Suprapubic skin (tissue), 4 donors: ENCODE measurements at regions not wholly inside any gene's neighbourhood (a gene's known extent, or its start where the extent isn't known, plus 50 kb on each side); places are given as distances from the start of the nearest gene placed in this dataset.

ENCODE experiments used
- EP300 ChIP-seq: sonication (generic); formaldehyde crosslinking; IDR thresholded peaks from one replicate; pipeline ENCODE4 v1.6.1; 2017; ENCODE audit warnings: antibody characterized with exemption
- POLR2A ChIP-seq, 2 donors: fragments of 450-650 bp; IDR thresholded peaks; one replicate each; pipeline ENCODE4 v1.6.1; 2017; ENCODE audit warnings: antibody characterized with exemption in 2 of 2, mild to moderate bottlenecking in 2 of 2, moderate library complexity in 2 of 2
- POLR2AphosphoS5 ChIP-seq, 3 donors: sonication (generic); formaldehyde crosslinking; IDR thresholded peaks; one replicate each; pipeline ENCODE4 v1.6.1; 2017; ENCODE audit warnings: antibody characterized with exemption in 3 of 3
- TF ChIP-seq, protein P1 (sequence below), 2 donors: fragments of 200-600 bp in 1 of 2; fragments of 450-650 bp in 1 of 2; sonication (generic) in 1 of 2; IDR thresholded peaks; one replicate each; pipeline ENCODE4 v1.5.1; 2016 to 2019; ENCODE audit warnings: antibody characterized with exemption in 2 of 2, mild to moderate bottlenecking in 1 of 2, moderate library complexity in 1 of 2

DNA sequence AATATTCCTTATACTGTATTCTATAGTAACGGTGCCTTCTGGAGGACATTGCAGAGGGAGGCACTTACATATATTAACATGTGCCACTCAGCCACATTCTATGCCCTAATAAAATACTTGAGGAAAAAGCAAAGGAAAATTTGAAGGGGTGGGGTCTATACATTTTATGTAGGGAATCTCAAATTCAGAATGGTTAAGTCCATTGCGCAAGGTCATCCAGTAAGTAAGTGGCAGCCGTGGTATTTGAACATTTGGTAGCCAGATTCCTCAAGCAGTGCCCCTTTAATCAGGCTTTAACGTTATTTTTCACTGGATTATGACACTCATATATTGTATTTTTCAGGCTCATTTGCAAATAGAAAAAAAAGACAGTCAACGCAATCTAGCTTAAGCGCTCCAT lies 738.3 kb downstream of the DOK5 start:
- TF ChIP-seq EP300 (no peak), POLR2A (IDR thresholded peaks at IDR 0.05) (no peak), POLR2AphosphoS5 (IDR thresholded peaks at IDR 0.05) (no peak)
- TF ChIP-seq, protein P1, sequence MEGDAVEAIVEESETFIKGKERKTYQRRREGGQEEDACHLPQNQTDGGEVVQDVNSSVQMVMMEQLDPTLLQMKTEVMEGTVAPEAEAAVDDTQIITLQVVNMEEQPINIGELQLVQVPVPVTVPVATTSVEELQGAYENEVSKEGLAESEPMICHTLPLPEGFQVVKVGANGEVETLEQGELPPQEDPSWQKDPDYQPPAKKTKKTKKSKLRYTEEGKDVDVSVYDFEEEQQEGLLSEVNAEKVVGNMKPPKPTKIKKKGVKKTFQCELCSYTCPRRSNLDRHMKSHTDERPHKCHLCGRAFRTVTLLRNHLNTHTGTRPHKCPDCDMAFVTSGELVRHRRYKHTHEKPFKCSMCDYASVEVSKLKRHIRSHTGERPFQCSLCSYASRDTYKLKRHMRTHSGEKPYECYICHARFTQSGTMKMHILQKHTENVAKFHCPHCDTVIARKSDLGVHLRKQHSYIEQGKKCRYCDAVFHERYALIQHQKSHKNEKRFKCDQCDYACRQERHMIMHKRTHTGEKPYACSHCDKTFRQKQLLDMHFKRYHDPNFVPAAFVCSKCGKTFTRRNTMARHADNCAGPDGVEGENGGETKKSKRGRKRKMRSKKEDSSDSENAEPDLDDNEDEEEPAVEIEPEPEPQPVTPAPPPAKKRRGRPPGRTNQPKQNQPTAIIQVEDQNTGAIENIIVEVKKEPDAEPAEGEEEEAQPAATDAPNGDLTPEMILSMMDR (IDR thresholded peaks at IDR 0.05) = no peak
